HG03060 (cell line): ENCODE measurements at regions not wholly inside any gene's neighbourhood (a gene's known extent, or its start where the extent isn't known, plus 50 kb on each side); places are given as distances from the start of the nearest gene placed in this dataset.

Experiments used
- ATAC-seq: cut with Tn5 transposase; IDR thresholded peaks from one replicate; pipeline ENCODE4 v1.9.1; 2021; ENCODE audit warnings: low read depth, moderate number of reproducible peaks; ENCODE audit not compliant: unreplicated experiment

DNA sequence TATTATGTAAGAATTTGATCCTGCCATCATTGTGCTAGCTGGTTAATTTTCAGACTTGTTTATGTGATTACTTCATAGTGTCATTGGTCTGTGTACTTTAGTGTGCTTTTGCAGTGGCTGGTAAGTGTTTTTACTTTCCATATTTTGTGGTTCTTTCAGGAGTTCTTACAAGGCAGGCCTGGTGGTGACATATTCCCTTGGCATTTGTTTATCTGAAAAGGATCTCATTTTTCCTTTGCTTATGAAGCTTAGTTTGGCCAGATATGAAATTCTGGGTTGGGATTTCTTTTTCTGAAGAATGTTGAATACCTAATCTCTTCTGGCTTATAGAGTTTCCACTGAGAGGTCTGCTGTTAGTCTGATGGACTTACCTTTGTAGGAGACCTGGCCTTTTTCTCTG lies 72.8 kb upstream of the MC4R start:
- ATAC-seq = no peak

GRCh38 chr18:60446821-60447220 lies 74.2 kb upstream of the MC4R start:
- no peak for ATAC-seq

GRCh38 chr18:60448487-60449267 lies 76.1 kb upstream of the MC4R start:
- no peak for ATAC-seq

DNA sequence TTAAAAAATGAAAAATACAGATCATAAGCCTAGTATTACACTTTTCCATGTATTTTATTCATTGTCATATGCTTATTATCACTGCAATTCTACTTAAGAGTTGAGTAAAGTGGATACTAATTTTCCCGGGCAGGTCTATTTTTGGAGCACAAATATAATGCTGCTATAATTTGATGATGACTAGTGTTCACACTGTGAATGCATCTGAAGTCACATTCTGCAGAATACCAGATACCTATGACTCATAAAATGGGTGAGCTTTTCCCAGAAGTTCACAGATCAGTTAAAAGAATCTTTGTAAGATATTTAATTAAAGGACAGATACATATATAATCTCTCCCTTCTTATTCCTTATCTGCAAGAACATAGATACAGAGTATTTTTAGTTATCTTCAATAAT lies 79.8 kb upstream of the MC4R start:
- no peak for ATAC-seq

- no peak for ATAC-seq
Observed at GRCh38 chr18:60466677-60467076, 94.1 kb upstream of the MC4R start.

- no peak for ATAC-seq
Observed at GRCh38 chr18:60469387-60470100, 97.0 kb upstream of the MC4R start.

- no peak for ATAC-seq
Observed at GRCh38 chr18:60471652-60472051, 99.1 kb upstream of the MC4R start.

- ATAC-seq = no peak
Observed at GRCh38 chr18:60485201-60485600, 112.6 kb upstream of the MC4R start.

DNA sequence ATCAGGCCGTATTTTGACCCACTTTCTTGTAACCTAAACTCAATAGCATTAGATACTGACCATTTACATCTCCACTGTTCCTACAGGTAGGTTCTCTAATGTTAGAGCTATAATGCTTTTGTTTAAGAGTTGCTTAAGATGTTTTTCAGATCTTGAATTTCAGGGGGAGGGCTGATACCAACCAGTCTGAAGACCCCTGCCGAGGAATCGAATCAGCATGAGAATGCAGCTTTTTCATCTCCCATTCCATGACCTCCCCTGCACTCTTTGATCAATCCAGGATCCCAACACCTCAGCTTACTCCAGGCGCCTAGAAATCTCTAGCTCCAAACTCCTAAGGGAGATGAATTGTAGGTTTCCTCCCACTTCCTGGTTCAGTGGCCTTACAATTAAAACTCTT lies 120.5 kb upstream of the MC4R start:
- no peak for ATAC-seq

- no peak for ATAC-seq
Observed at GRCh38 chr18:60499675-60500074, 127.1 kb upstream of the MC4R start.

- no peak for ATAC-seq
Observed at GRCh38 chr18:60500960-60501359, 128.4 kb upstream of the MC4R start.

DNA sequence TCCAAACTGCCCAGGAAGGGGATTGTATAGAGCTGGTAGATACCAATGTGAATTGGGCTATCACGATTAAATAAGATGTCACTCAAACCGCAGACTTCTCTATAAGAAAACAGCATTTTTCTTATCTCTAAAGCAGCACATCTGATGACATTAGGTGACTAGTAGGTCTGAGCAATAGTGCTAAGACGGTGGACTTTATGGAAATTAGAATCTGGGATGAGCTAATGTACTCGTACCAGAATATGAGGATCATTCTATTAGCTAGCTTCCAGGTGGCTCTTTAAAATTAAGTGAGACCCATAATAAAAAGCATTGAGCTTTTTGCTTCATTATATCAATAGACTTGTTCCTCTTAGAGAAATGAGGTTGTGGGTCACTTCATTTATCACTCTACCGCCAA lies 130.0 kb upstream of the MC4R start:
- ATAC-seq = no peak

- no peak for ATAC-seq
Observed at GRCh38 chr18:60503199-60503598, 130.6 kb upstream of the MC4R start.

DNA sequence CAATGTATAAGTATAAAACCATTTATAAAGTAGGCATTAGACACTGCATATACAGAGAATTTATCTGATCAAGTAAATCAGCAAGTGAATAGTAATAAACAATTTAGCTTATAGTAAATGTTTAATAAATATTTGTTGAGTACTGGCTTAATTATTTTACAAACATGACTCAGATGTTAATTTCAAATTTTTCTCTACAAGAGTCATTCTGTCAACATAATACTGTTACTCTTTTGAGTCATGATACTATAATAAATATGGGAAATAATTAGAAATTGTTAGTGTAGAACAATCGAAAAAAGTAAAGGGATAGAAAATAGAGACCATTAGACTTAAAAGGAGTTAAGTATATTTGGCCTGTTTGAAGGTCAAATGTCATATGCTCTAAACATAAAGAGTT lies 133.6 kb upstream of the MC4R start:
- no peak for ATAC-seq

GRCh38 chr18:60506682-60507081 lies 134.1 kb upstream of the MC4R start:
- no peak for ATAC-seq

- no peak for ATAC-seq
Observed at GRCh38 chr18:60508108-60508507, 135.5 kb upstream of the MC4R start.

GRCh38 chr18:60534538-60534937 lies 162.0 kb upstream of the MC4R start:
- no peak for ATAC-seq

DNA sequence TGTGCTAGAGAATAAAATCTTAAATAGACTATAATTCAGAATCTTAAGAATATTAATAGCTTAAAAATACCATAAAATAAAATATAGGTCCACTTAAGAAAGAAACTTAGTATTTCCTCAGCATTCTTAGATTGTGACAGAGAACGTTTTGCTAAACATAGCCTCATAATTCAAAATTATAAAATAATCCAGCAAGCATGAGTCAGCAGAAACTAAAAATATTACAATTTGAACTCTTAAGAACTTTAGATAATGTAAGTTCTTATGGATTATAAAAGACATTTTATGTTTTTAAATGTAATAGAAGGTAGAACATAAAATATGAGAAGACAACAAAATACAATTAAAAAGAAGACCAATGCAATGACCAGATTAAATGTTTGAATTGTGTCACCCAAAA lies 164.5 kb upstream of the MC4R start:
- no peak for ATAC-seq

DNA sequence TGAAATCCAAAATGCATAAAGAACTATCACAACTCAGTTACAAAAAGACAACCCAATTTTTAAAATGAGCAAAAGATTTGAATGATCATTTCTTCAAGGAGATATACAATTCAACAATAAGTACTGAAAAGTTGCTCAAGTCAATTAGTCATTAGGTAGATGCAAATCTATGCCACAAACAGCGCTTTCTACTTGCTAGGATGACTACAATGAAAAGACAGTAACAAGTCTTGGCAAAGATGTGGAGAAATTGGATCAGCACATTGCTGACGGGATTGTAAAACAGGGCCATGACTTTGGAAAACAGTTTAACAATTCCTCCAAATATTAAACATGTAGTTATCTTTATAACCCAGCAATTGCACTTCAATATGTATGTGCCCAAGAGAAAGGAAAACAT lies 166.3 kb upstream of the MC4R start:
- no peak for ATAC-seq

DNA sequence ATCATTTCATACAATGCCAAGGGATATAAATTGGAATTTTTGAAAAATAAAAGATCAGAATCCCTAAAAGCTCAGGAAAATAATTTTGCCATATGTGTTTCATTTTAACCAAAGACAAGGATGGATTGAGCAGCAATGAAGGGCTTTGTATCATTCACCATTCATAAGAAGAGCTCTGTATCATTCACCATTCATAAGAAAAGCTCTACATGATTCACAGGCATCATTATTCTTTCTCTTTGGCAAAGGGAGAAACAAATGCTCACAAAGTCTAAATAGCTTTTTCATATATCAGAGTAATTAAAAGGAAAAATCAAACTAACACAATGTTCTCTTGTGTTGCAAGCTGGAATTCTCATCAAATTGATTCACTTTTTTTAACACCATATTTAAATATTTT lies 169.1 kb upstream of the MC4R start:
- no peak for ATAC-seq

- ATAC-seq = no peak
Observed at GRCh38 chr18:60543646-60544045, 171.1 kb upstream of the MC4R start.

DNA sequence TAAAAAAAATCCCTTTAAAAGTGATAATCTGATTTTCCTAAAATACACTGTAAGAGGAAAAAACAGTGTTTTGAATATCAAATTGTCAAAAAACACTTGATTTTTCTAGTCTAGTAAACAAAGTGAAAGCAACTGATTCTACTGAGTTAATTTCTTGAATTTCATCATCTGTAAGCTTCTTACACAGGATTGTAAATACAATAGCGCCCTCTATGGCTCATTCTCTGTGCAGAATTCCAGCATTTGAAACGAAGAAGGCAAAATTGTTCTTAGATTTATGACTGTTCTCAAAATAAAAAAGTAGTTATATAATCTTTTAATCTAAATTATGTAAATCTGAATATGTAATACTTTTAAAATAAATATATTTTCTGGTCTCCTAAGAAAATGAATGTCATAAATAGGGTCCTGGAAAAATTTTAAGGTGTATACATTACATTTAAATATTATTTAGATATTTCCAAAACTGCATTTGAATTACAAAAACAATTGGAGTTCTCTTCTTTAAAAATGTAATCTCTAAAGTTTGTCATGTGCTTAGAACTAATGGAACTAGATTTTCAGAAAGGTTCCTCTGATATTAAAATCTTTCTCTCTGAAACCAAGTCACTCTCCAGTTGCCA lies 176.9 kb upstream of the MC4R start:
- ATAC-seq = peak; percentile 73
